Trophoblast cell (in vitro differentiated cells and primary cell): ENCODE measurements at regions not wholly inside any gene's neighbourhood (a gene's known extent, or its start where the extent isn't known, plus 50 kb on each side); places are given as distances from the start of the nearest gene placed in this dataset.

ENCODE experiments used
- DNase-seq, 2 donors: peaks; one replicate each; pipeline ENCODE4 v3.0.0-alpha.2; 2016
- H2AFZ ChIP-seq: 2 replicates; pipeline ENCODE4 v1.6.1; 2013; ENCODE audit warnings: low read length, moderate library complexity, mild to moderate bottlenecking; ENCODE audit not compliant: insufficient read depth, poor library complexity
- H2AK5ac ChIP-seq: 2 replicates; pipeline ENCODE4 v1.6.1; 2013; ENCODE audit warnings: mild to moderate bottlenecking, low read length
- H2BK120ac ChIP-seq: 2 replicates; pipeline ENCODE4 v1.6.1; 2013; ENCODE audit warnings: low read length, mild to moderate bottlenecking, moderate library complexity; ENCODE audit not compliant: insufficient read depth, poor library complexity
- H2BK12ac ChIP-seq: 2 replicates; pipeline ENCODE4 v1.6.1; 2013; ENCODE audit warnings: mild to moderate bottlenecking, low read length, moderate library complexity
- H2BK5ac ChIP-seq: 2 replicates; pipeline ENCODE4 v1.6.1; 2013; ENCODE audit warnings: low read length, low read depth, moderate library complexity, mild to moderate bottlenecking; ENCODE audit not compliant: poor library complexity
- H3K14ac ChIP-seq: 2 replicates; pipeline ENCODE4 v1.6.1; 2013; ENCODE audit warnings: mild to moderate bottlenecking, low read length
- H3K18ac ChIP-seq: 2 replicates; pipeline ENCODE4 v1.6.1; 2013; ENCODE audit warnings: mild to moderate bottlenecking, low read length
- H3K23ac ChIP-seq: 2 replicates; pipeline ENCODE4 v1.6.1; 2013; ENCODE audit warnings: low read length
- H3K27ac ChIP-seq: 2 replicates; pipeline ENCODE4 v1.5.1; 2013; ENCODE audit warnings: low read depth, mild to moderate bottlenecking, inconsistent platforms, low read length, moderate library complexity
- H3K27me3 ChIP-seq: 2 replicates; pipeline ENCODE4 v1.6.1; 2013; ENCODE audit warnings: inconsistent platforms, mild to moderate bottlenecking, low read length, moderate library complexity; ENCODE audit not compliant: insufficient read depth
- H3K36me3 ChIP-seq, 2 experiments: 1 replicate in 1 of 2; 2 replicates in 1 of 2; pipeline ENCODE4 v1.6.1; 2013; ENCODE audit warnings: low read length in 2 of 2, mild to moderate bottlenecking in 2 of 2, moderate library complexity in 1 of 2; ENCODE audit not compliant: insufficient read depth in 2 of 2, control insufficient read depth in 1 of 2
- H3K4ac ChIP-seq: 2 replicates; pipeline ENCODE4 v1.6.1; 2013; ENCODE audit warnings: low read depth, mild to moderate bottlenecking, low read length, moderate library complexity
- H3K4me1 ChIP-seq, 2 experiments: 1 replicate in 1 of 2; 2 replicates in 1 of 2; pipeline ENCODE4 v1.6.1; 2013; ENCODE audit warnings: low read length in 2 of 2, mild to moderate bottlenecking in 2 of 2, moderate library complexity in 1 of 2; ENCODE audit not compliant: insufficient read depth in 2 of 2, control insufficient read depth in 1 of 2
- H3K4me2 ChIP-seq: 2 replicates; pipeline ENCODE4 v1.6.1; 2013; ENCODE audit warnings: inconsistent platforms, mild to moderate bottlenecking, low read length, moderate library complexity
- H3K4me3 ChIP-seq: 2 replicates; pipeline ENCODE4 v1.5.1; 2013; ENCODE audit warnings: mild to moderate bottlenecking, low read depth, low read length, inconsistent platforms
- H3K79me1 ChIP-seq: one replicate; pipeline ENCODE4 v1.6.1; 2013; ENCODE audit warnings: low read length
- H3K79me2 ChIP-seq: 2 replicates; pipeline ENCODE4 v1.6.1; 2013; ENCODE audit warnings: low read length, mild to moderate bottlenecking; ENCODE audit not compliant: control insufficient read depth, insufficient read depth, poor library complexity
- H3K9ac ChIP-seq: 2 replicates; pipeline ENCODE4 v1.6.1; 2013; ENCODE audit warnings: mild to moderate bottlenecking, low read length
- H3K9me3 ChIP-seq: 2 replicates; pipeline ENCODE4 v1.6.1; 2013; ENCODE audit warnings: low read depth, mild to moderate bottlenecking, control low read depth, inconsistent platforms, low read length; ENCODE audit not compliant: insufficient read depth
- H4K12ac ChIP-seq: 2 replicates; pipeline ENCODE4 v1.6.1; 2013; ENCODE audit warnings: low read depth, mild to moderate bottlenecking, low read length, moderate library complexity
- H4K8ac ChIP-seq: 2 replicates; pipeline ENCODE4 v1.6.1; 2013; ENCODE audit warnings: low read depth, mild to moderate bottlenecking, low read length, moderate library complexity
- H4K91ac ChIP-seq: one replicate; pipeline ENCODE4 v1.6.1; 2013; ENCODE audit warnings: low read depth, mild to moderate bottlenecking, low read length, moderate library complexity
- WGBS: extraction: QIAGEN DNeasy Blood & Tissue Kit; methylation state at CpG from one replicate; pipeline ENCODE4 v1.1.7; 2013; ENCODE audit warnings: missing lambda C conversion rate; ENCODE audit not compliant: insufficient read length, insufficient coverage; ENCODE audit errors: extremely low coverage; 5-methylcytosine and 5-hydroxymethylcytosine counted together

GRCh38 chr1:80436851-80437250 lies 1363.9 kb upstream of the ADGRL2 start:
- WGBS, result no CpG with 5 or more reads among the region's 1 CpG

GRCh38 chr1:80427881-80428280 lies 1372.9 kb upstream of the ADGRL2 start:
- H4K91ac ChIP-seq, result no peak overlapping the region
- WGBS, result no CpG with 5 or more reads among the region's 3 CpGs
- no peak overlapping the region for H3K27ac ChIP-seq

More at GRCh38 chr1:80436851-80437250, 1363.9 kb upstream of the ADGRL2 start:
- no peak overlapping the region for H2BK5ac ChIP-seq
- H3K4me3 ChIP-seq, result no peak overlapping the region
- no peaks in the 10 kb centered on the region for H3K36me3 ChIP-seq
- peaks cover 0 to 2% of the 10 kb centered on the region in 2 experiments for H3K4me1 ChIP-seq
- H3K4ac ChIP-seq, result no peak overlapping the region
- H3K9me3 ChIP-seq, result peaks cover 2% of the 10 kb centered on the region
- H2AFZ ChIP-seq, result no peak overlapping the region
- H3K79me1 ChIP-seq, result no peaks in the 10 kb centered on the region
- H3K9ac ChIP-seq, result no peak overlapping the region
- no peak overlapping the region for H2AK5ac ChIP-seq
- no peak overlapping the region for H4K8ac ChIP-seq
- no peak overlapping the region for H3K27ac ChIP-seq
- no peak overlapping the region for H3K23ac ChIP-seq
- no peak overlapping the region for H4K91ac ChIP-seq
- no peak overlapping the region for H2BK12ac ChIP-seq
- DNase-seq, result no peak
- H2BK120ac ChIP-seq, result no peak overlapping the region
- H4K12ac ChIP-seq, result no peak overlapping the region
- no peak overlapping the region for H3K4me2 ChIP-seq
- no peak overlapping the region for H3K14ac ChIP-seq
- H3K18ac ChIP-seq, result no peak overlapping the region
- H3K27me3 ChIP-seq, result no peaks in the 10 kb centered on the region
- no peaks in the 10 kb centered on the region for H3K79me2 ChIP-seq

GRCh38 chr1:80424249-80424648 lies 1376.5 kb upstream of the ADGRL2 start:
- no peak overlapping the region for H2BK5ac ChIP-seq
- no peak overlapping the region for H3K27ac ChIP-seq
- no peaks in the 10 kb centered on the region for H3K36me3 ChIP-seq
- no CpG with 5 or more reads among the region's 1 CpG for WGBS
- H3K4me3 ChIP-seq, result no peak overlapping the region
- no peak overlapping the region for H3K23ac ChIP-seq
- no peak overlapping the region for H4K91ac ChIP-seq
- DNase-seq, result no peak
- no peak overlapping the region for H4K12ac ChIP-seq
- H3K27me3 ChIP-seq, result no peaks in the 10 kb centered on the region
- H3K4ac ChIP-seq, result no peak overlapping the region
- no peaks in the 10 kb centered on the region for H3K79me1 ChIP-seq
- H3K18ac ChIP-seq, result no peak overlapping the region
- H3K79me2 ChIP-seq, result no peaks in the 10 kb centered on the region
- H2BK12ac ChIP-seq, result no peak overlapping the region
- H4K8ac ChIP-seq, result no peak overlapping the region
- H3K4me2 ChIP-seq, result no peak overlapping the region
- no peak overlapping the region for H2AFZ ChIP-seq
- H2AK5ac ChIP-seq, result no peak overlapping the region
- H3K14ac ChIP-seq, result no peak overlapping the region
- no peak overlapping the region for H2BK120ac ChIP-seq
- no peaks in the 10 kb centered on the region for H3K9me3 ChIP-seq
- no peaks in the 10 kb centered on the region for H3K4me1 ChIP-seq
- no peak overlapping the region for H3K9ac ChIP-seq

More at GRCh38 chr1:80427881-80428280, 1372.9 kb upstream of the ADGRL2 start:
- Histone ChIP-seq H3K4ac (no peak overlapping the region), H4K12ac (no peak overlapping the region), H3K9me3 (no peaks in the 10 kb centered on the region), H3K79me1 (no peaks in the 10 kb centered on the region), H3K4me2 (no peak overlapping the region), H2BK120ac (no peak overlapping the region), H2BK5ac (no peak overlapping the region), H3K9ac (no peak overlapping the region), H4K8ac (no peak overlapping the region), H2AFZ (no peak overlapping the region), H3K79me2 (no peaks in the 10 kb centered on the region), H3K18ac (no peak overlapping the region), H3K14ac (no peak overlapping the region), H2BK12ac (no peak overlapping the region), H3K4me3 (no peak overlapping the region), H3K36me3 (no peaks in the 10 kb centered on the region), H3K23ac (no peak overlapping the region), H2AK5ac (no peak overlapping the region), H3K4me1 (no peaks in the 10 kb centered on the region), H3K27me3 (no peaks in the 10 kb centered on the region)
- no peak for DNase-seq

GRCh38 chr1:80418134-80418533 lies 1382.6 kb upstream of the ADGRL2 start:
- no peak overlapping the region for H3K23ac ChIP-seq
- WGBS, result no CpG with 5 or more reads among the region's 1 CpG
- no peak overlapping the region for H4K91ac ChIP-seq
- H4K12ac ChIP-seq, result no peak overlapping the region
- no peak for DNase-seq
- H2BK120ac ChIP-seq, result no peak overlapping the region
- no peak overlapping the region for H4K8ac ChIP-seq
- no peak overlapping the region for H2AFZ ChIP-seq
- no peak overlapping the region for H2BK12ac ChIP-seq
- no peak overlapping the region for H3K4me3 ChIP-seq
- no peaks in the 10 kb centered on the region for H3K79me2 ChIP-seq
- H3K4me1 ChIP-seq, result peaks cover 0 to 2% of the 10 kb centered on the region in 2 experiments
- no peak overlapping the region for H3K4ac ChIP-seq
- H2BK5ac ChIP-seq, result no peak overlapping the region
- no peak overlapping the region for H2AK5ac ChIP-seq
- no peak overlapping the region for H3K9ac ChIP-seq
- no peak overlapping the region for H3K14ac ChIP-seq
- no peak overlapping the region for H3K18ac ChIP-seq
- H3K27me3 ChIP-seq, result no peaks in the 10 kb centered on the region
- H3K36me3 ChIP-seq, result no peaks in the 10 kb centered on the region
- H3K27ac ChIP-seq, result no peak overlapping the region
- H3K9me3 ChIP-seq, result no peaks in the 10 kb centered on the region
- H3K4me2 ChIP-seq, result no peak overlapping the region
- H3K79me1 ChIP-seq, result no peaks in the 10 kb centered on the region
